ENCODE measurements at regions not wholly inside any gene's neighbourhood (a gene's known extent, or its start where the extent isn't known, plus 50 kb on each side); places are given as distances from the start of the nearest gene placed in this dataset.
A peak's percentile ranks its signal among the peaks of the same experiment; 100 is the strongest.
"Not testable (repeated sequence)": the region's sequence is repeated elsewhere in the genome, so short reads cannot be mapped to it uniquely, and the experiment has no call there.

DNA sequence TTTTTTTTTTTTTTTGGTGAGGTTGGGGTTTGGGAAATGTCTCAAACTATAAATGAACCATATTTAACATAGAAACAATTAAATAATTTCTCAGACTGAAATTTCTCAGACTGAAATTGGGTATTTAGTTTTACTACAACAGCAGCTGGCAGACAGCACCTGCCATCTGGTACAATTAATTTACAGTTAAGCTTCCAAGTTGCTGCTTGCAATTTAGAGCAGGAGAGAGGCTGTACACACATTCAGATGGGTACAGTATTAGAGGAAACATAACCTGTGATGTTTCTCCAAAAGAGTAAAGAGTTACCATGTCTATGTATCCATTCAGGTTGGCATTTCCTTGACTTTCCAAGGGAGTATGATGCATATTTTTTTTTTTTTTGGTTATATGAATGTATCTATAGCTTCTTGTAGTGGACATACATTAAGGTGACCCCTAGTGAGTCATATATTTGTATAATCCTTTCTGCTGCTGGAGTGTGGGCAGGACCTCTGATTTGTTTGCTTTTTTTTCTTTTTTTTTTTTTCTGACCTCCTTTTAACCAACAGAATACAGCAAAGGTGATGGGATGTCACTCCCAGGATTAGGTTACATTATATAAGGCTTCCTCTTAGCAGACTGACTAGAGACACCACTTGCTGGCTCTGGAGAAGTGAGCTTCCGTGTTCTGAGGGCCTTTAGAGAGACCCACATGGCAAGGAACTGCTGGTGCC, 201.7 kb downstream of the PTH2R start:
- DNase-seq = no peak

GRCh38 chr2:208609166-208609804, 202.7 kb downstream of the PTH2R start:
- no peak for DNase-seq

DNA sequence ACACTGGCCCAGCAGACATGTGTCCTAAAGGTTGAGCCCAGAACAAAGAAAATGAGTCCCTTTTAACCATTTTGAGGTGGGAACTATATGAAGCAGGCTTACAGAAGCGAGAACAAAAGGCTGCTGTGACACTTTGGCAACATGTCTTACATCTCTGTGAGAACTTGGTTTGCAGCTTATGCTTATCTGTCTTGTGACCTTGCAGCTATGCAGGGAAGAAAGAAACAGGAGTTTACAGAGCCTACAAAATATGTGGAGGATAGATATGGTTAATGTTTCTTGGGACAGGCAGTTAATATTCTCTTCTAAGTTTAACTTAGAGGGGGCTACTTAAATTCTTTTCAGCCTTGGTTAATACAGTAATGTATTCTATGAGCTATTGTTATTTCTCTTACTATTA, 209.1 kb downstream of the PTH2R start:
- DNase-seq = not testable (repeated sequence)

DNA sequence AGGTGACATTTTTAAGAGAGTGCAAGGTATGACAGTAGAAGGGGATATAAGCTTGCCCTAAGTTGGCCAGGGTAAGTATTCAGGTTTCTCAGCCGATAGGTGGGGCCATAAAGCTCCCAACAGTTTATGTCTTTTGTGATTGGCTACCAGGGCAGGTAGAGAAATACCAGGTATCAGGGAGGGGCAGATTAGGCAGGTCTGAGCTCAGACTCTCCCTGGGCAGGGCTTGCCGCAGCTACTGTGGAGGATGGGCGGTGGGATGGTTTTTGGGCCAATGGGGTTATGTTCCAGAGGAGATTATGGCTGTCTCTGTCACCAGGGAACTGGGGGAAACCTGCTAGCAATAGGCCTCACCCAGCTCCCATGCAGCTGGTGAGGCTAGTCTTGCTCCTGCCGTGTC, 211.6 kb downstream of the PTH2R start:
- no peak for DNase-seq

- no peak for DNase-seq
These were observed 213.4 kb downstream of the PTH2R start for GRCh38 chr2:208619993-208620392.

DNA sequence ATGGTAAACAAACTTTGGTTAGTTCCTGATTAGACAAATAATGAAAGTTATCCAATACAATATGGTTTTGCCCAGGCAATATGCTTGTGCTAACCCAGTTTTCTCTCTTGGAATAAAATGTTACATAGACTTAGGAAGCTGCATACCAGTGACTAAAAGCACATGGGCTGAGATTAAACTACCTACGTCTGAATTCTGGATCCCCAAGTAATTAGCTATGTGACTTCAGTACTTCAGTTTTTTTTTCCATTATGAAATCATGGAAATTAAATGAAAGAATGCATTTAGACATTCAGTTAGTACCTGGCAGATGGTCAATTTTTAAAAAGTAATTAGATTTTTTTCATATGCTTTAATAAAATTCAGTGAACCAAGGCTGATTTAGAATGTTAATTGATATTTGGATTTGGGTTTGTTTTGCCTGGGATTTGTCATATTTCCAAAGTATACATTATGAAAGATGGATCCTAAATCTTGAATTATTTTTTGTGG, 213.9 kb downstream of the PTH2R start:
- DNase-seq = no peak

DNA sequence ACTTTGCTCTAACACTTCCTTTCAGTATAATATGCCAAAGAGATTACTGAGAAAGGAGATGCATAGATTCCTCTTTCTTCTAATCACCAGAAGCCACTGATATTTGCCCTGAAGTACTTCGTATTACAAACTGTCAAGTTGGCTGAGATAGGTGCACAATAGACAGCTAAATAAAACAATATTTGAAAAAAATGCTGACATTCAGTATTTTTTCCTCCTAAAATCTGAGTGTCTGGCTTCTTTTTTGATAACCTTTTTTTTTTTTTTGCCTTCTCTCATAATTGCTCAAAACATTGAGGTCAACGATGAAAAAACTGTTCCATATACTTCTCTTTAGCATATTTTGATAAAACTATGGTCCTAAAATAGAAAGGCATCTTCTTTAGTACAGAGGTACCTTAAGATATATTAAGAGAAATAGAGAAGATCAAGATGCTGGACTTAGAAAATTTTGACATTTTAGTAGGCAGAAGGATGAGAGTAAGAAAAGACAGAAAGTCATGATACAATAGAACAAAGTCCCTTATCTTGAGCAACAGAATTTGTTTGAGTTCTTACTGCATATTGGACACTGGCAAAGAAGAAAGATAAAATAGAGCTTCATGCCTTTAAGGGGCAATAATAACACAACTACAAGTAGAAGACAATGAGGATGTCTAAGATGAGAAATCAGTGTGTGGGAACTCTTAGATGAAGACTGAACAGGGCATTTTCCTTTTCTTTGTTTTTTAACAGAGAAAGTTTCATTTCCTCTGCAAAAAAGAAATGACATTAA, 220.7 kb downstream of the PTH2R start:
- DNase-seq = no peak

DNA sequence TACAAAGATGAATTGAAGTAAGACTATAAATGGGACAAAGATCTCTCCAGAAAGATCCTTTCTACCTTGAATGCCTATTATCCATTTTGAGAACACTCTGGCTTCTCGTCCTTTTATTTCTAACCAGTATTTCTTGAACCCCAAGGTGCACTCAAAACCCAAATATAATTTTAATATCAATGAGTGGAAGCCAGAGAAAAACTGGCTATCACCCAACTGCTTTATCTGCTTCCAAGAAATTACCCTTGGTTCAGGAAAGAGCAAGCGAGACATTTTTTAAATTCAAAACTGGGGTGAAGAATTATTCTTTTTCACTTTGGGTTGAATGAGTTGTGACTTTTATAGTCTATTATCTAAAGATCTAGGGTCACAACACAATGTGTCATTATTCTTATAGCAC, 221.3 kb downstream of the PTH2R start:
- no peak for DNase-seq

DNA sequence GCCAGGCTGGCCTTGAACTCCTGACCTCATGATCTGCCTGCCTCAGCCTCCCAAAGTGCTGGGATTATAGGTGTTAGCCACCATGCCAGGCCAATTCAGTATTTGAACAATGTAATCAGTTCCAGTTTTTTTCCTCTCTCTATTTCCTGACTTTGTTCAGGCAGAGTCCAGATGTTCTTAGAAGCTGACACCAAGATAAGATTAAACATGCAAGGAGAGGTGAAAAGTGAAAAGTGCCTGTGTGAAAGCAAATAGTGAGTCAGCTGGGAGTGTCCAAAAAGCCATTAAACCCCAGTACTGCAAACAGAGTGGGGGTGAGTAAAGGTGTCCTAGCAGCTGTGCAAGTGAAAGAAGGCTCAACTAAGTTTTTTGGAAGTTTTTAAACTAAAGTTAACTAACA, 231.5 kb downstream of the PTH2R start:
- no peak for DNase-seq

DNA sequence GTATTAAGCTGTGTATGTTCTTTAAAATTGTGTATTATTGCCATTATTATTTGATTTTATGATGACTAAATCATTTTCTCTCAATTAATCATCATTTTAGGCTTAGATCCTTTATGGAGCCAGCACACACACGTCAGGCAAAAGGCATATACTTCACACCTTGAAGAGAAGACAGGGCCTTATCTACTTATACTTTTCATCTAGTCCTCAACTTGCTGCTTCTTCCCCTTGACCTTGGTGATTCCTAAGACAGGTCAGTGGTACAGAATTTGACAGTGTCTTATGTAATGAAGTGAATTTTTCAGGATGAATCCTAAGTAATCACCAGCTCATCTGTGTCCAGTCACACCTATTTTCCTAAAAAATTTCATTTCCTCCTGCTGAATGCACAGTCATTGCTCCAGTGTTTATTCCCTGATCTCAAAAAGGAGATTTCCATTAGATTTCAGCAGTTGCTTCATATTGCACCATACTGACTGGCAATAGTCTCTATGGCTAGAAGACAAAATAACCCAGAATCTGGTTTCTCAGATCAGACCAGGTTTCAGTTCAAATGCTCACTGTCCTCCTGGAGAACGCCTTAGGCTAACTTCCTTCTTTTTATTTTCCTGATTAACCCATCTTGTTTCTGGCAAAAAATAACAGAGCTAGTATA, 235.7 kb downstream of the PTH2R start:
- no peak for DNase-seq

- no peak for DNase-seq
These were observed 236.6 kb downstream of the PTH2R start for GRCh38 chr2:208643145-208643544.

DNA sequence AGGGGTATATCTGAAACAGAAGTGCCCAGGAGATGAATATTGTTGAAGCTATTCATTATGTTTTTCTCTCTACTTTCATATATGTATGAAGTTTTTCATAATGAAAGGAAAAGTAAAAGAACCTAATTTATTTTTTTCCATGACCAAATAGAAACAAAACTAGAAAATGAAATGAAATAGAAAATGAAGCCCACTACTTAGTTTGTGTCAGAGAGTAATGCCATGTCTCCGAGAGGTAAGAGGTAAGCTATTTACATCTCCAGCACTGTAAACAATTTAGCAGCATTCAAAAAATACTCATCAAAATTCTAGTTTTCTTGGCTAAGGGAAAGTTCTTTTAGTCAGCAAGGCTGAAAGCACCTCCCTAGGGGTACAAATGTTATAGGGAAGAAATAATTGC, 238.6 kb downstream of the PTH2R start:
- no peak for DNase-seq

DNA sequence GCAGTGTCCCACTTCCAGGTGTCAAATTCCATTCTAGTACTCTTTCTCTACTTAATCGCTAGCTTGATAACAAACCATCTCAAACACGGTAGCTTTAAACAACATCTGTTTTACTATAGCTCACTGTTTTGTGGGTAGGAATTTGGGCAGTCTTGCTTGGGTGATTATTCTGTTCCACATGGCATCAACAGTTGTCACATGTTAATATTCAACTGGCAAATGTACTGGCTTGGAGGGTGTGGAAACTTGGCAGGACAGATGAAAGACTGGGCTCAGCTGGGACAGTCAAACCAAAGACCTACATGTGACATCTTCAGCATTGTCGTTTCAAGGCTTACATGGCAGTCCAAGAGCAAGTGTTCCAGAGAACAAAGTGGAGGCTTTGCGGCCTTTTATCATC, 241.8 kb downstream of the PTH2R start:
- DNase-seq = no peak

GRCh38 chr2:208653383-208653782, 246.8 kb downstream of the PTH2R start:
- DNase-seq = no peak

DNA sequence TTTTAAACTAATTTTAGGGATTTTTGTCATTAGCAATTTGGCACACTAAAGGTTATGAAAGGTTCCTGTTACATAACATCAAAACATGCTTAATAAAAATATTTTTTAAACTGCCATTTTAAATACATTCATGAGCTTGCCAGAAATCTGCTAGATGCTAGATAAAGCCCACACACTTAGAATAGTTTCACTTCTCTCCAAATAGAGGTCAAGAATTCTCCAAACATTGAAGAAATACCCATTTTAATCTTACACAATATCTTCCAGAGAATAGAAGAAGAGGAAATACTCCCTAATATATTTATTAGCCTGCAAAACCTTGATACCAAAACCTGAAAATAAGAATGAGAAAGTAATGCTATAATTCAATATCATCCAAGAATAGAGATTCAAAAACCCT, 247.5 kb downstream of the PTH2R start:
- DNase-seq = no peak

DNA sequence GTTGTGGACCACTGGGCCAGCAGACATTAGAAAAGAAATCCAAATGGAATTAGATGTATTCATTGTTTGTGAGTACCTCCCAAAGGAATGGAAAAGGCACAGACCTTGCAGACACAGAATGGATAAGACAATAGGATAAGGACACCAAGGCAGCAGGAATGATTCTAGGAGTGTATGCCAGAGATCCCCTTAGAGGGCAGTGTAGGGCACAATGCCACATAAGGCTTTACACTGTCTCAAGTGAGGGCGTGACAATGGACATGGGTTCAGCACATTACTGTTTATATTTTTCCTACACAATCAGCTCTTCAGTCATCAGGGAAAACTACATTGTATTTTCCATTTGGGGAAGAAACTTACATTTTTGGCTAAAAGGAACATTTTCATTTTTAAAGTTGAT, 250.9 kb downstream of the PTH2R start:
- no peak for DNase-seq

- DNase-seq = no peak
These were observed 262.8 kb downstream of the PTH2R start for GRCh38 chr2:208669394-208669793.

DNA sequence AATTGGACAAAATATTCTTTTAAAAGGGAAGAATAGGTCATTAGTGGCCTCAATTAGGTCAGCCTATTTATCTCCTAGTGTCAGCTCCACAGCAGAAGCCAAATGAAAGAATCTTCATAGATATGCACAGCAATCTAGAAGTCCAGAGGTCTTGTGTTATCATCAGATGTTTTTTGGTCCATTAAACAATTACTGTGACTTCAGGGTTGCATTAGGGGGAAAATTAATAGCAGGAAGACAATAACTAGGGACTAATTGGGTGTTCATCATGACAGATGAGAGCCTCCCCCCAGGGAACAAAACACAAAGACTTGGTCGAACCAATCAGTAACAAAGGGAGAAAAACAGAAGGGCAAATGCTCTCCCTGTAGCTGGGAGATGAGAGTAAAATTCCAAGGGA, 264.7 kb downstream of the PTH2R start:
- no peak for DNase-seq

DNA sequence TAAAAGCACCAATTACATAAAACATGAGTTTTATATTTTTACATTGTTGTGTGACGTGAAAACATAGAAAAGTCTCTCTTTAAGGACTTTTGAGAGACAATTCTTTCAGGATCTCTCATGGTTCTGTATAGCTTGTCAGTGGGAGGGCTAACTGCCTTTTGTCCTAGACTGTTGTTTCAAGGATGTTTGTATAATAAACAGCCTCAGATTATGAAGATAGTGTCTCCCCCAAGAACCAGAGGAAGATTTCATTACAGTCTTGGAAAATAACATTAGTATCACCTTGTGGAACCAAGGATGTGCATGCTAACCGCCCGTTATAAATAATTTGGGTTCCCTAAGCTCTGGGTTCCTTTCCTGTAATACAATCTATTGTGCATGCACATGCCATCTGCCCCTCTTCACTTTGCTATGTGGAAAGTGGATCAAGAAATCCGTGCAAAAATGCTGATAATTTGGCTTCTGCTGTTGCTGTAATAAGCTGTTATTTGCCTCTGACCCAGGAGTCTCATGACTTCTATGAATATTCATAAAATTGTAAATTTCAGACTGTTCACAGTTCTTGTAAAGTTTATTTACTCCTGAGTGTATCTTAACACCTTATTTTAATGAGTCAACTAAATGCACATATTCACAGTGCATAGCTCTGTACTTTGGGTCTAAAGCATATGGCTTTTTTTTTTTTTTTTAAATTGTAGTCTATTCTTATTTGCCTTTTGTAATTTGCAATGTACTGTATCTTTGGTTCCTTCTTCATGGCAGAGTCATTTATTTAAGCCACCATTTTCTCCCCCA, 265.5 kb downstream of the PTH2R start:
- DNase-seq = no peak

DNA sequence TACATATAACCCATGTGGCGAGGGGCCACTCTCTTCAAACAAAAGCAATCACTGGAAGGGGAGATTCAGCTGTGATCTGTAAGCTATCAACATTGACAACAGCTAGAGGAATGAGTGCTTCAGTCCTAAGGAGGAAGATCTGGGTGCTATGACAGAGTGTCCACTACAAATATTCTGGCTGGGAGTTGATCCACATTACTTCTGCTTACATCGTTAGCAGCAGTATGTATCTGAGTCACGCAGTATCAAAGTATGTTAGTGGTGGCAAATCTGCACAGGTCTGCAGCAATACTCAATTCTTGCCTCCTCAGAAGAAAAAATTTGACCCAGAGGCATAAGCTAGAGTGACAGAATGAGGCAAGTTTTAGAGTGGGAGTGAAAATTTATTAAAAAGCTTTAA, 267.0 kb downstream of the PTH2R start:
- no peak for DNase-seq

DNA sequence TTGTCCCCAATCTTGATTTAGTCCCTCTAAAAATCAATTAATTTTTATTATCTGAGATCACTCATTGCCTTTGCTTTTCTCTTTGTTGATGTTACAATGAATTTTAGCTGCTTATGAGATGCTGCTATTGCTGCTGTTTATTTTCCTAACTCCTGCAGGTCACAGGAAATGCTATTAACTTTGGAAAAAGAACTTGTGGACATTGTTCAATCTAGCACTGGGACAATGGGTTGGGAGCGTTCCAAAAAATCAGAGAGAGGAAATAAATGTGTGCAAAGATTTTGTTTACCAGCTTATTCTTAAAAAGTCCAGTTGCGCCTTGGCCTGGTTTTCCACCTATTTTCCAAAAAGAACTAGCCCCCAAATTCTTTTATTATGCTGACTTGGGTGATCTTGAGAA, 268.3 kb downstream of the PTH2R start:
- DNase-seq = peak; percentile 1

- not testable (repeated sequence) for DNase-seq
These were observed 279.3 kb downstream of the PTH2R start for GRCh38 chr2:208685929-208686328.

Measured in dermis blood vessel endothelial cell (primary cell).